Stimulated activated CD8-positive, alpha-beta memory T cell treated with anti-CD3 and anti-CD28 coated beads, Interleukin-15, amount 100 ng/mL, for 48 hours (primary cell): ENCODE measurements at regions not wholly inside any gene's neighbourhood (a gene's known extent, or its start where the extent isn't known, plus 50 kb on each side); places are given as distances from the start of the nearest gene placed in this dataset.
"Not testable (repeated sequence)": the region's sequence is repeated elsewhere in the genome, so short reads cannot be mapped to it uniquely, and the experiment has no call there.

Experiments used
- DNase-seq, 2 donors: peaks; one replicate each; pipeline ENCODE4 v3.0.0-alpha.2; 2020; ENCODE audit warnings: low read depth in 2 of 2

- DNase-seq: no peak
Observed at GRCh38 chr2:16069663-16069932, 129.2 kb downstream of the MYCN start.

- DNase-seq: no peak
Observed at GRCh38 chr2:16068552-16068940, 128.2 kb downstream of the MYCN start.

- no peak for DNase-seq
Observed at GRCh38 chr2:16067866-16068551, 127.7 kb downstream of the MYCN start.

GRCh38 chr2:16067444-16067843, 127.1 kb downstream of the MYCN start:
- no peak for DNase-seq

- DNase-seq: no peak
Observed at GRCh38 chr2:16067037-16067406, 126.7 kb downstream of the MYCN start.

GRCh38 chr2:16066261-16067036, 126.1 kb downstream of the MYCN start:
- no peak for DNase-seq

- DNase-seq: not testable (repeated sequence)
Observed at GRCh38 chr2:16065272-16066069, 125.1 kb downstream of the MYCN start.

GRCh38 chr2:16064745-16065144, 124.4 kb downstream of the MYCN start:
- DNase-seq: no peak

- DNase-seq: no peak
Observed at GRCh38 chr2:16063955-16064633, 123.7 kb downstream of the MYCN start.

- no peak for DNase-seq
Observed at GRCh38 chr2:16063251-16063850, 123.0 kb downstream of the MYCN start.

- no peak for DNase-seq
Observed at GRCh38 chr2:16062471-16063250, 122.3 kb downstream of the MYCN start.

GRCh38 chr2:16061441-16062217, 121.3 kb downstream of the MYCN start:
- no peak for DNase-seq

GRCh38 chr2:16060936-16061338, 120.6 kb downstream of the MYCN start:
- no peak for DNase-seq

- no peak for DNase-seq
Observed at GRCh38 chr2:16060125-16060935, 120.0 kb downstream of the MYCN start.

GRCh38 chr2:16059393-16060016, 119.2 kb downstream of the MYCN start:
- no peak for DNase-seq

GRCh38 chr2:16058747-16059358, 118.5 kb downstream of the MYCN start:
- DNase-seq: no peak

GRCh38 chr2:16058256-16058655, 117.9 kb downstream of the MYCN start:
- no peak for DNase-seq

- no peak for DNase-seq
Observed at GRCh38 chr2:16057661-16058060, 117.3 kb downstream of the MYCN start.
